ENCODE measurements at regions not wholly inside any gene's neighbourhood (a gene's known extent, or its start where the extent isn't known, plus 50 kb on each side); places are given as distances from the start of the nearest gene placed in this dataset.

- no peak for TF ChIP-seq GATA2 (IDR thresholded peaks at IDR 0.05; ENCODE audit: low read depth, low read length)
- no peak for TF ChIP-seq GATA3 (IDR thresholded peaks at IDR 0.05; ENCODE audit: low read depth, low read length)
Observed at GRCh38 chr12:24118668-24119067, 169.2 kb upstream of the SOX5 start.

GRCh38 chr12:24116548-24116947 lies 167.1 kb upstream of the SOX5 start:
- TF ChIP-seq GATA3 (IDR thresholded peaks at IDR 0.05; ENCODE audit: low read depth, low read length) (no peak), GATA2 (IDR thresholded peaks at IDR 0.05; ENCODE audit: low read depth, low read length) (no peak)

DNA sequence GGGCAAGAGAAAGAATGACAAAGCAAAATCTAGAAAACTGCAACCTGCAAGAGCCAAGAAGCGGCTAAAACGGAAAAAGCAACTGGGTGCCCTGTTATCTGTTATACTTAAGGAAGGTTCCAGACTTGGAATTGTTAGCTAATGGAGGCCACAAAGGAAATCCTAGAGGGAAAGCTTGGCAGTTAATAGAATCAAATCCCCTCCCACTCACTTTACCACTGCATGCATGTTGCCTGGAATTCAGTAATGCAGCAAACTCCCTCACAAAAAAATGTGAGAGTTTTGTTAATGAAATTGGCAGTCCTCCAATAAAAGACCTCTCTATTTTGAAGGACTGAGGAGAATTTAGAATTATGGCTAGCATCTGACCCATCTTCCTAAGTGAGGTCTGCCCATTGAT lies 164.2 kb upstream of the SOX5 start:
- TF ChIP-seq GATA3 (IDR thresholded peaks at IDR 0.05; ENCODE audit: low read depth, low read length) (no peak), GATA2 (IDR thresholded peaks at IDR 0.05; ENCODE audit: low read depth, low read length) (no peak)

GRCh38 chr12:24111616-24112015 lies 162.1 kb upstream of the SOX5 start:
- TF ChIP-seq GATA2 (IDR thresholded peaks at IDR 0.05; ENCODE audit: low read depth, low read length) (no peak), GATA3 (IDR thresholded peaks at IDR 0.05; ENCODE audit: low read depth, low read length) (no peak)

- no peak for TF ChIP-seq GATA2 (IDR thresholded peaks at IDR 0.05; ENCODE audit: low read depth, low read length)
- no peak for TF ChIP-seq GATA3 (IDR thresholded peaks at IDR 0.05; ENCODE audit: low read depth, low read length)
Observed at GRCh38 chr12:24111086-24111485, 161.6 kb upstream of the SOX5 start.

- TF ChIP-seq GATA2 (IDR thresholded peaks at IDR 0.05; ENCODE audit: low read depth, low read length), result no peak
- TF ChIP-seq GATA3 (IDR thresholded peaks at IDR 0.05; ENCODE audit: low read depth, low read length), result no peak
Observed at GRCh38 chr12:24109381-24110039, 160.0 kb upstream of the SOX5 start.

DNA sequence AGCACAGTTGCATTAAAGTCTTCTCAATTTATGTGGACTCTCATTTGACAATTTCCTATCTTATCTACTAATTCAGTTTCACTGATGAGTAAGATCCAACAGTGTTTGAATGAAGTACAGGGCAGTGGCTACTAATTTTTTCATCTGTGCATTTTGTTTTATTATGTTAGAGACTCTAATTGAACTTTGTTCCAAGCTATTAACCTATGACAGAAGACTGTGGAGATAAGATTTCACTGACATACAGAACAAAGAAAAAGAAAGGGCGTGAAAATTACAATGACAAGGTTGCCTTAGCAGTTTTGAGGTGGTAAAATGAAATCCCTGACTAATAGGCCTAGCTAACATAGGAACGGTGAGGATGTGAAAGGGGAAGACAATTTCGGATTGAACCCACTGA lies 153.2 kb upstream of the SOX5 start:
- TF ChIP-seq GATA3 (IDR thresholded peaks at IDR 0.05; ENCODE audit: low read depth, low read length) (no peak), GATA2 (IDR thresholded peaks at IDR 0.05; ENCODE audit: low read depth, low read length) (no peak)

GRCh38 chr12:24099576-24099975 lies 150.1 kb upstream of the SOX5 start:
- TF ChIP-seq GATA2 (IDR thresholded peaks at IDR 0.05; ENCODE audit: low read depth, low read length) (no peak), GATA3 (IDR thresholded peaks at IDR 0.05; ENCODE audit: low read depth, low read length) (no peak)

- no peak for TF ChIP-seq GATA3 (IDR thresholded peaks at IDR 0.05; ENCODE audit: low read depth, low read length)
- TF ChIP-seq GATA2 (IDR thresholded peaks at IDR 0.05; ENCODE audit: low read depth, low read length), result no peak
Observed at GRCh38 chr12:24095245-24095644, 145.8 kb upstream of the SOX5 start.

DNA sequence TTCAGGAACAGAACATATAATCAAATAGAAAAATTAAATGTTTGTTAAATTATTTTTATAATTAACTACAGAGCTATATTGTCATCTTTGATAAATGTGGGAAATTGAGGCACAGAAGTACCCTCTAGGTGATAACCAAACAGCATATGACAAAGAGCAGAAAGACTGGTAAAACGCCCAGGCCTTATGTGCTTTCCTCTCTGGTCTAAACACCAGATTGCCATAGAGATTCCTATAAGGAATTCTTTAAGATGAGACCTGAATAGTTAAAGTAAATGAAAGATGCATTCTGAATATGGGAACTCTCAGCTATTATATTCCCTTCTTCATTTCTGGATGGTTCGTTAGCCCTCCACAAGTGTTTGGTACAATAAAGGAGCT lies 140.0 kb upstream of the SOX5 start:
- no peak for TF ChIP-seq GATA3 (IDR thresholded peaks at IDR 0.05; ENCODE audit: low read depth, low read length)
- TF ChIP-seq GATA2 (IDR thresholded peaks at IDR 0.05; ENCODE audit: low read depth, low read length), result no peak

DNA sequence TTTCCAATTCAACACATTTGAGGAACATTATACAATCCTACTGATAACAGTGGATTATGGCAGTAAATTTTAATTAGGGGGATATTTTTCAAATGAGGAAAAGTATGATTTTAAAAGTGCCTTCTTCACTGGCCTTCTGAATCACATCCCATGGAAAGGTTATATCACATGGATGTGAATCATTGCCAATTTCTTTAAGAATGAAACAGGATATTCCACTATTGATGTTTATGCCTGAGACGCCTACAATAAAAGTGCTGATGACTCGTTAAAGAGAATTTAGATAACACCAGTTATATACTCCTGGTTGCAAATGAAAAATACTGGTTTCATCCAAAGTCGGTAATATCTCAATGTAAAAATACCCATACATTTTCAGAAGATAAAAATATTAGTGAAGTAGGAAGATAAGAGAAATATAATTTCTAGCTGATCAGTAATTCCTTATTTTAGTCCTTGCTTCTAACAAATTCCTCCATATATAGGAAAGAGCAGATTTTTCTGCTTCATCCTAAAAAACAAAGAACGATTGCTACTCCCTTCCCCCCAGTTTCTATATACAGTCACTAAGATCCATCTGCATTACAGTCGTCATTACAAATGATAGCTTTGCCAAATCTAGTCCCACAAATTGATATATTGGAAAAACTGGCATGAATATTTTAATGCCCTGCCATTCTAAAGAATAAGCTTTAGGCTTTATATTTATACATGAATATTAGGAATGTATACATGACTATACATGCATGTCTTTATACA lies 139.5 kb upstream of the SOX5 start:
- TF ChIP-seq GATA3 (IDR thresholded peaks at IDR 0.05; ENCODE audit: low read depth, low read length), result no peak

DNA sequence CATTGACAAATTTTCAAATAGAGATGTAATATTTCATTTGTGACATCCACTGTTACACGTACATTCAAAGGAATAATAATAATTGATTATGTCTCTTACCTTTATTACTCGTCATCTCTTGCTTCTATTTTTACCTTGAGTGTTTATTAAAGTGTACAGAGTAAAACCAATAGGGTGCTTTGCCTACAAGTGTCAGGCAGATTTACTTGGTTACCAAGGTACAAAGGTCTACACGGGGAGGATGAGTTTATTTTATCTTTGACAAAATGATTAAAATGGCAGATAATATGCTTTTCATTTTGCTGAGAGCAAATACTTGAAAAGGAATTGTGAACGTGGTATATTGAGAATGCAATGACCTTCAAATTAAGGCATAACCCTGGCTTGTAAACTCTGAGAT lies 137.8 kb upstream of the SOX5 start:
- no peak for TF ChIP-seq GATA2 (IDR thresholded peaks at IDR 0.05; ENCODE audit: low read depth, low read length)
- no peak for TF ChIP-seq GATA3 (IDR thresholded peaks at IDR 0.05; ENCODE audit: low read depth, low read length)

- TF ChIP-seq GATA2 (IDR thresholded peaks at IDR 0.05; ENCODE audit: low read depth, low read length) (no peak), GATA3 (IDR thresholded peaks at IDR 0.05; ENCODE audit: low read depth, low read length) (no peak)
Observed at GRCh38 chr12:24084800-24085199, 135.3 kb upstream of the SOX5 start.

DNA sequence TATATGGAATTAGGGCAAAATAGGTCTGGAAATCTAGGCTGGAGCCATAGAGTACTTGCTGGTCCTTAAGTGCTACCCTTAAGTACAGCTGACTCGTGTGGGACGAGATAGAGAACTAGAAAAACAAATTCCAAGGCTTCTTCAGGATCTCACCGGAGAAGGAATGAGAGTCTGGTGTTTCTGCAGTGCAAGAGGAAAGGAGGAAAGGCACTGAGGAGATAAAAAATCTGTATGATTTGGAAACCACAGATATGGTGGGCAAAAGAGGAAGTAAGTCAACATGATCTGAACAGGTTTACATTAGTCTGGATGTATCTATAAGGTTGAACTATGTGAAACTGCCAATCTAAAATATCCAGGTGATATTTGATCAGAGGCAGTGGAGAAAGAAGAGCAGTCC lies 134.4 kb upstream of the SOX5 start:
- TF ChIP-seq GATA3 (IDR thresholded peaks at IDR 0.05; ENCODE audit: low read depth, low read length), result no peak
- no peak for TF ChIP-seq GATA2 (IDR thresholded peaks at IDR 0.05; ENCODE audit: low read depth, low read length)

- TF ChIP-seq GATA3 (IDR thresholded peaks at IDR 0.05; ENCODE audit: low read depth, low read length), result no peak
Observed at GRCh38 chr12:24081606-24082005, 132.1 kb upstream of the SOX5 start.

All from SH-SY5Y (cell line).